Liver (tissue), 8 donors: ENCODE measurements at regions not wholly inside any gene's neighbourhood (a gene's known extent, or its start where the extent isn't known, plus 50 kb on each side); places are given as distances from the start of the nearest gene placed in this dataset.

Source experiments
- DNase-seq: peaks from one replicate; pipeline ENCODE4 v3.0.0-alpha.2; 2017; ENCODE audit warnings: low spot score
- H3K27ac ChIP-seq, 2 donors: one replicate each; pipeline ENCODE4 v1.7.0; 2013; ENCODE audit warnings: inconsistent platforms in 2 of 2, low read length in 2 of 2, control low read depth in 1 of 2, low read depth in 1 of 2, mild to moderate bottlenecking in 1 of 2
- H3K27me3 ChIP-seq, 4 donors: one replicate each; pipeline versions ENCODE4 v1.6.1 to v1.7.0; 2013; ENCODE audit warnings: low read length in 3 of 4, inconsistent platforms in 1 of 4, mild to moderate bottlenecking in 1 of 4, moderate library complexity in 1 of 4; ENCODE audit not compliant: control insufficient read depth in 4 of 4, insufficient read depth in 4 of 4
- H3K36me3 ChIP-seq, 4 donors: one replicate each; pipeline versions ENCODE4 v1.6.1 to v1.7.0; 2013; ENCODE audit warnings: low read length in 3 of 4, mild to moderate bottlenecking in 3 of 4, low read depth in 1 of 4, moderate library complexity in 1 of 4; ENCODE audit not compliant: control insufficient read depth in 4 of 4, insufficient read depth in 3 of 4
- H3K4me1 ChIP-seq, 4 donors: one replicate each; pipeline versions ENCODE4 v1.6.1 to v1.7.0; 2013; ENCODE audit warnings: low read length in 3 of 4, mild to moderate bottlenecking in 3 of 4, moderate library complexity in 1 of 4; ENCODE audit not compliant: control insufficient read depth in 4 of 4, insufficient read depth in 4 of 4
- H3K4me3 ChIP-seq, 3 donors: one replicate each; pipeline versions ENCODE4 v1.6.1 to v1.7.0; 2013; ENCODE audit warnings: low read length in 3 of 3, control low read depth in 1 of 3, low read depth in 1 of 3, mild to moderate bottlenecking in 1 of 3
- H3K9ac ChIP-seq, 2 donors: one replicate each; pipeline ENCODE4 v1.7.0; 2013; ENCODE audit warnings: low read length in 2 of 2, mild to moderate bottlenecking in 2 of 2, moderate library complexity in 2 of 2, control low read depth in 1 of 2, low read depth in 1 of 2
- H3K9me3 ChIP-seq, 4 donors: one replicate each; pipeline versions ENCODE4 v1.6.1 to v1.7.0; 2013; ENCODE audit warnings: low read length in 3 of 4; ENCODE audit not compliant: control insufficient read depth in 4 of 4
- ATF3 ChIP-seq: IDR thresholded peaks from 2 replicates; pipeline ENCODE4 v1.6.1; 2016; ENCODE audit warnings: antibody characterized with exemption
- CTCF ChIP-seq: fragments of 150-350 bp; IDR thresholded peaks from 2 replicates; pipeline ENCODE4 v1.5.1; 2017; ENCODE audit warnings: improper control_type of control experiment, low read depth, low read length; ENCODE audit not compliant: missing input control
- EGR1 ChIP-seq, 2 donors: IDR thresholded peaks; 2 replicates each; pipeline ENCODE4 v1.6.1; 2016 to 2018; ENCODE audit warnings: antibody characterized with exemption in 2 of 2, low read depth in 2 of 2
- FOXA1 ChIP-seq: IDR thresholded peaks from 2 replicates; pipeline ENCODE4 v1.6.1; 2016; ENCODE audit warnings: antibody characterized with exemption
- FOXA2 ChIP-seq: IDR thresholded peaks from 2 replicates; pipeline ENCODE4 v1.6.1; 2016; ENCODE audit warnings: antibody characterized with exemption
- GABPA ChIP-seq, 2 donors: IDR thresholded peaks in 1 of 2; conservative IDR thresholded peaks in 1 of 2; 2 replicates each; pipeline ENCODE4 v1.6.1; 2016; ENCODE audit warnings: antibody characterized with exemption in 2 of 2, mild to moderate bottlenecking in 1 of 2, moderate library complexity in 1 of 2
- HNF4A ChIP-seq, 2 donors: conservative IDR thresholded peaks; 2 replicates each; pipeline ENCODE4 v1.6.1; 2016; ENCODE audit warnings: antibody characterized with exemption in 2 of 2, mild to moderate bottlenecking in 2 of 2
- HNF4G ChIP-seq: IDR thresholded peaks from 2 replicates; pipeline ENCODE4 v1.6.1; 2016; ENCODE audit warnings: antibody characterized with exemption
- JUND ChIP-seq, 2 donors: IDR thresholded peaks; 2 replicates each; pipeline ENCODE4 v1.6.1; 2016; ENCODE audit warnings: antibody characterized with exemption in 2 of 2
- MAX ChIP-seq: IDR thresholded peaks from 2 replicates; pipeline ENCODE4 v1.6.1; 2016; ENCODE audit warnings: antibody characterized with exemption
- NR2F2 ChIP-seq: IDR thresholded peaks from 2 replicates; pipeline ENCODE4 v1.6.1; 2016; ENCODE audit warnings: antibody characterized with exemption
- RAD21 ChIP-seq, 2 donors: IDR thresholded peaks; 2 replicates each; pipeline ENCODE4 v1.6.1; 2016; ENCODE audit warnings: antibody characterized with exemption in 2 of 2, mild to moderate bottlenecking in 2 of 2
- REST ChIP-seq: IDR thresholded peaks from 2 replicates; pipeline ENCODE4 v1.6.1; 2016; ENCODE audit warnings: antibody characterized with exemption, mild to moderate bottlenecking
- RXRA ChIP-seq, 2 donors: IDR thresholded peaks; 2 replicates each; pipeline ENCODE4 v1.6.1; 2017 to 2018; ENCODE audit warnings: antibody characterized with exemption in 2 of 2, mild to moderate bottlenecking in 1 of 2
- SP1 ChIP-seq: IDR thresholded peaks from 2 replicates; pipeline ENCODE4 v1.6.1; 2018; ENCODE audit warnings: antibody characterized with exemption, mild to moderate bottlenecking
- TAF1 ChIP-seq: conservative IDR thresholded peaks from 2 replicates; pipeline ENCODE4 v1.6.1; 2016; ENCODE audit warnings: antibody characterized with exemption, mild to moderate bottlenecking
- YY1 ChIP-seq: IDR thresholded peaks from 2 replicates; pipeline ENCODE4 v1.6.1; 2016; ENCODE audit warnings: antibody characterized with exemption, mild to moderate bottlenecking
- ZBTB33 ChIP-seq: IDR thresholded peaks from 2 replicates; pipeline ENCODE4 v1.6.1; 2016; ENCODE audit warnings: antibody characterized with exemption
- WGBS: extraction: QIAGEN DNeasy Blood & Tissue Kit; methylation state at CpG from one replicate; pipeline ENCODE4 v1.1.7; 2013; 5-methylcytosine and 5-hydroxymethylcytosine counted together
- donor health status: healthy.
- donor health status: healthy.
- donor health status: healthy.
- donor health status: healthy.
- donor health status: healthy.

GRCh38 chr14:53391631-53392285 lies 238.6 kb upstream of the DDHD1 start:
- no peak overlapping the region for H3K4me3 ChIP-seq
- H3K4me1 ChIP-seq, result no peaks in the 10 kb centered on the region
- 91% methylated on average over 4 of the region's 4 CpGs for WGBS
- H3K27me3 ChIP-seq, result no peaks in the 10 kb centered on the region
- no peak overlapping the region for H3K9ac ChIP-seq
- H3K36me3 ChIP-seq, result no peaks in the 10 kb centered on the region
- peaks cover 0 to 9% (median 5%) of the 10 kb centered on the region in 4 donors for H3K9me3 ChIP-seq
- TF ChIP-seq YY1 (no peak), RXRA (IDR thresholded peaks at IDR 0.05) (no peak), FOXA2 (no peak), CTCF (no peak), ZBTB33 (no peak), HNF4A (conservative IDR thresholded peaks at IDR 0.05) (no peak), EGR1 (IDR thresholded peaks at IDR 0.05; ENCODE audit: low read depth in 2 of 2) (no peak), GABPA (IDR thresholded peaks at IDR 0.05 in 1 of 2, conservative IDR thresholded peaks at IDR 0.05 in 1 of 2) (no peak), ATF3 (no peak)
- H3K27ac ChIP-seq, result no peak overlapping the region
- DNase-seq, result no peak

GRCh38 chr14:53391156-53391555 lies 238.0 kb upstream of the DDHD1 start:
- H3K4me1 ChIP-seq, result no peaks in the 10 kb centered on the region
- no peak for DNase-seq
- H3K27ac ChIP-seq, result no peak overlapping the region
- H3K27me3 ChIP-seq, result no peaks in the 10 kb centered on the region
- H3K9me3 ChIP-seq, result peaks cover 0 to 9% (median 5%) of the 10 kb centered on the region in 4 donors
- 85% methylated on average over 2 of the region's 2 CpGs for WGBS
- TF ChIP-seq YY1, result no peak
- no peak for TF ChIP-seq CTCF
- TF ChIP-seq FOXA2, result no peak
- TF ChIP-seq REST, result no peak
- TF ChIP-seq ATF3, result no peak
- TF ChIP-seq MAX, result no peak
- TF ChIP-seq NR2F2, result no peak
- no peak for TF ChIP-seq FOXA1
- TF ChIP-seq RAD21 (IDR thresholded peaks at IDR 0.05), result no peak
- no peak for TF ChIP-seq TAF1
- no peak for TF ChIP-seq RXRA (IDR thresholded peaks at IDR 0.05)
- TF ChIP-seq SP1, result no peak
- no peak for TF ChIP-seq HNF4G
- no peak for TF ChIP-seq JUND (IDR thresholded peaks at IDR 0.05)
- H3K9ac ChIP-seq, result no peak overlapping the region
- H3K4me3 ChIP-seq, result no peak overlapping the region
- H3K36me3 ChIP-seq, result no peaks in the 10 kb centered on the region
